A673 (cell line): ENCODE measurements at regions not wholly inside any gene's neighbourhood (a gene's known extent, or its start where the extent isn't known, plus 50 kb on each side); places are given as distances from the start of the nearest gene placed in this dataset.
A peak's percentile ranks its signal among the peaks of the same experiment; 100 is the strongest.

Experiments
- BruUV-seq: library from RNA; stranded (reverse); fragments of 400-500 nt; replicated peaks from 2 replicates; lab custom pipeline; 2021; lab: Mats Ljungman, UMichigan
- CTCF ChIA-PET: fragments of 300-600 bp; sonication (Branson Sonifier 250); formaldehyde crosslinking; loops from one replicate; lab custom pipeline; 2022; ENCODE audit warnings: antibody characterized with exemption; lab: Charles Lee
- POLR2A ChIA-PET: fragments of 300-600 bp; sonication (Branson Sonifier 250); formaldehyde crosslinking; loops from one replicate; lab custom pipeline; 2022; ENCODE audit warnings: antibody characterized with exemption; ENCODE audit not compliant: low non-redundant PET; lab: Charles Lee
- DNase-seq: peaks from one replicate; pipeline ENCODE4 v3.0.0-alpha.2; 2015; ENCODE audit warnings: low spot score
- H3K27ac ChIP-seq: fragments of 200-600 bp; sonication (generic); 2 replicates; pipeline ENCODE4 v1.5.1; 2016; ENCODE audit warnings: mixed run types, low read depth, mild to moderate bottlenecking, mixed read lengths, antibody characterized with exemption, low read length; ENCODE audit not compliant: poor library complexity, severe bottlenecking
- H3K27me3 ChIP-seq: fragments of 200-600 bp; sonication (generic); replicated peaks from 2 replicates; pipeline ENCODE4 v1.6.1; 2017; ENCODE audit warnings: mixed run types, low read depth, mild to moderate bottlenecking, mixed read lengths, antibody characterized with exemption, low read length; ENCODE audit not compliant: insufficient read depth, poor library complexity
- H3K36me3 ChIP-seq: fragments of 200-600 bp; sonication (generic); 2 replicates; pipeline ENCODE4 v1.6.1; 2016; ENCODE audit warnings: mixed run types, mild to moderate bottlenecking, mixed read lengths, antibody characterized with exemption, low read length; ENCODE audit not compliant: insufficient read depth, poor library complexity, severe bottlenecking
- H3K4me1 ChIP-seq: fragments of 200-600 bp; sonication (generic); 2 replicates; pipeline ENCODE4 v1.6.1; 2017; ENCODE audit warnings: mixed run types, mild to moderate bottlenecking, mixed read lengths, antibody characterized with exemption, low read length; ENCODE audit not compliant: insufficient read depth, poor library complexity, severe bottlenecking
- H3K4me3 ChIP-seq: fragments of 200-600 bp; sonication (generic); 2 replicates; pipeline ENCODE4 v1.5.1; 2016; ENCODE audit warnings: low read depth, mixed run types, mild to moderate bottlenecking, mixed read lengths, low read length; ENCODE audit not compliant: poor library complexity, severe bottlenecking
- H3K9me3 ChIP-seq: fragments of 200-600 bp; sonication (generic); 2 replicates; pipeline ENCODE4 v1.6.1; 2016; ENCODE audit warnings: mixed run types, low read depth, mild to moderate bottlenecking, mixed read lengths, antibody characterized with exemption, low read length; ENCODE audit not compliant: poor library complexity, severe bottlenecking
- EZH2 ChIP-seq: fragments of 200-600 bp; sonication (generic); IDR thresholded peaks from 2 replicates; pipeline ENCODE4 v1.6.1; 2017; ENCODE audit warnings: borderline replicate concordance, low read depth, mild to moderate bottlenecking, mixed read lengths, antibody characterized with exemption, low read length; ENCODE audit not compliant: poor library complexity, severe bottlenecking
- intact Hi-C: fragments of 100-400 bp; cut with micrococcal nuclease; formaldehyde crosslinking; loops from one replicate; pipeline ENCODE4 v1.10.0; 2022; ENCODE audit not compliant: unreplicated experiment
- TF ChIP-seq, protein P1 (sequence below): fragments of 300-800, 200-600 bp; sonication (generic); conservative IDR thresholded peaks from 2 replicates; pipeline ENCODE4 v1.5.1; 2017; ENCODE audit warnings: low read depth, mild to moderate bottlenecking, antibody characterized with exemption, low read length, moderate library complexity, mixed read lengths

DNA sequence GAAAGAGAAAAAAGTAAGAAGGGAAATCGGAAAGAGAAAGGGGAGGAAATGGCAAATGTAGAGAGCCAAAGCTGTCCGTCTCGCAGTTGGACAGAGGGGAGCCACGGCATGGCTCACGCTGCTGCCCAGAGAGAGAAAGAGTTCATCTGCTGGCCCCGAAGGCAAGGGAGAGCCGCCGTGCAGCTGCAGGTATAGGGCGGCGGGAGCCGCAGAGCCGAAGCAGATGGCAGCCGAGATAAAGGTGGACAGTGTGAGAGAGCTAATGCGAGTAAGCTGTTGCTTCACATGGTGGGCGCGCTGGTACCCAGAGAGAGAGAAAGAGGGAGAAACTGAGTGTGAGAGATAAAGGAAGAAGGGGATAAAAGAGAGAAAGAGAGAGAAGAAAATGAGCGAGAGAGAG, 188.4 kb upstream of the PPP1R26 start:
- DNase-seq: no peak
- BruUV-seq: no TSS peak
- no peaks in the 10 kb centered on the region for H3K27me3 ChIP-seq
- POLR2A ChIA-PET: no interaction called here
- no peak for TF ChIP-seq EZH2
- TF ChIP-seq, protein P1, sequence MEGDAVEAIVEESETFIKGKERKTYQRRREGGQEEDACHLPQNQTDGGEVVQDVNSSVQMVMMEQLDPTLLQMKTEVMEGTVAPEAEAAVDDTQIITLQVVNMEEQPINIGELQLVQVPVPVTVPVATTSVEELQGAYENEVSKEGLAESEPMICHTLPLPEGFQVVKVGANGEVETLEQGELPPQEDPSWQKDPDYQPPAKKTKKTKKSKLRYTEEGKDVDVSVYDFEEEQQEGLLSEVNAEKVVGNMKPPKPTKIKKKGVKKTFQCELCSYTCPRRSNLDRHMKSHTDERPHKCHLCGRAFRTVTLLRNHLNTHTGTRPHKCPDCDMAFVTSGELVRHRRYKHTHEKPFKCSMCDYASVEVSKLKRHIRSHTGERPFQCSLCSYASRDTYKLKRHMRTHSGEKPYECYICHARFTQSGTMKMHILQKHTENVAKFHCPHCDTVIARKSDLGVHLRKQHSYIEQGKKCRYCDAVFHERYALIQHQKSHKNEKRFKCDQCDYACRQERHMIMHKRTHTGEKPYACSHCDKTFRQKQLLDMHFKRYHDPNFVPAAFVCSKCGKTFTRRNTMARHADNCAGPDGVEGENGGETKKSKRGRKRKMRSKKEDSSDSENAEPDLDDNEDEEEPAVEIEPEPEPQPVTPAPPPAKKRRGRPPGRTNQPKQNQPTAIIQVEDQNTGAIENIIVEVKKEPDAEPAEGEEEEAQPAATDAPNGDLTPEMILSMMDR: no peak
- intact Hi-C loops: no loop called here
- no peaks in the 10 kb centered on the region for H3K9me3 ChIP-seq
- no peaks in the 10 kb centered on the region for H3K36me3 ChIP-seq
- CTCF ChIA-PET: no interaction called here
- no peak overlapping the region for H3K27ac ChIP-seq
- no peak overlapping the region for H3K4me3 ChIP-seq
- no peaks in the 10 kb centered on the region for H3K4me1 ChIP-seq

DNA sequence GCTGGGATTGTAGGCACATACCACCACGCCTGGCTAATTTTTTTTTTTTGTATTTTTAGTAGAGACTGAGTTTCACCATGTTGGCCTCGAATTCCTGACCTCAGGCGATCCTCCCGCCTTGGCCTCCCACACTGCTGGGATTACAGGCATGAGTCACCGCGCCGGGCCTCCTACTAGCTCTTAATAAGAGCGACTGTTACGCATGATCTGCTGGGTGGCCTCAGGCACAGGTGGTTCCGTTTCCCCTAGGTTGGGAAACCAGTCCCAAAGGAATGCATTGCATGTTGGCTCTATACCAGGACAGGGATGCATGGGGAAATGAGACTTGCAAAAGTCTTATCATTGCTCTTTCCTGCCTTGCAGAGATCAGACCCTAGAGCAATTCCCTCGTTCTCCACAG, 184.7 kb upstream of the PPP1R26 start:
- CTCF ChIA-PET: no interaction called here
- H3K27me3 ChIP-seq: no peaks in the 10 kb centered on the region
- no peak for TF ChIP-seq EZH2
- TF ChIP-seq, protein P1: no peak

DNA sequence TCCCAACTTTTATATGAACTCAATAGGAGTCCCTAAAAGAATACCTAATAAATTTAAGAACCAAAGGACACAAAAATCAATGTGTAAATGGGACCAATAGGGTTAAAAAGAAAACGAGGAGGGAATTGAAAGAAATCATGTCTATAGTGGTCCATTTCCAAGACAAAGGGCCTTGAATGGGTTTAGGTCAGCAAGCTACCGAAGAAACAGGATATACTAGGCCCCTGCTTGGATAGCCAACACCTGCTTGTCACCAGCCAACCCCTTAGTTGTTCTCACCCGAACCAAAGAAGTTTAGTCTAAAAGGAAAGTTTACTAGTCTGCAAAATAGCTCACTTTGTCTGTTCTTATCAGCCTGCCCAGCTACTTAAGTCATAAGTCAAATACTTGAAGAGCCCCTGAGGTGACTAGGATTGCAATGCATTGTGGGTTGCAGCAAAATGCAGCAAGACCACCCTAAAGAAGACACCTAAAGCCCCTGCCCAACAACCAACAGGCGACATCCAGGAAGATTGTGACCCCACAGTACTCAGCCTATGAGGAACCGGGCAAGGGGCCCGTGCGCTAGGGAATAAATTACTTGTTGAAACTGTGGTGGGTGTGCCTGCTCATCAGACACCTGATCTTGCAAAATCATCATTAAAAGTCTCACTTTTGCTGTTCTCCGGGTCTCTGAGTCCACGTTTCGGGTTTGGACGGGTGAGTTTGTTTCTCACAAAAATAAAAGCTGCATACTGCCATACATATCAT, 183.9 kb upstream of the PPP1R26 start:
- BruUV-seq: no TSS peak
- no peaks in the 10 kb centered on the region for H3K27me3 ChIP-seq
- no peak for DNase-seq
- TF ChIP-seq, protein P1: no peak
- TF ChIP-seq EZH2: no peak
- H3K4me1 ChIP-seq: no peaks in the 10 kb centered on the region
- H3K4me3 ChIP-seq: no peak overlapping the region
- CTCF ChIA-PET: no interaction called here
- H3K9me3 ChIP-seq: no peaks in the 10 kb centered on the region
- POLR2A ChIA-PET: no interaction called here
- no peaks in the 10 kb centered on the region for H3K36me3 ChIP-seq
- intact Hi-C loops: no loop called here
- no peak overlapping the region for H3K27ac ChIP-seq

More for the DNA sequence above, 184.7 kb upstream of the PPP1R26 start:
- Histone ChIP-seq H3K4me1 (no peaks in the 10 kb centered on the region), H3K36me3 (no peaks in the 10 kb centered on the region), H3K9me3 (no peaks in the 10 kb centered on the region), H3K27ac (no peak overlapping the region), H3K4me3 (no peak overlapping the region)
- intact Hi-C loops: no loop called here
- BruUV-seq: no TSS peak
- DNase-seq: peak; percentile 42
- POLR2A ChIA-PET: interaction anchor here (0.7 kb wide), 1 partner anchor 158 kb away, joined by 3 read pairs; no protein-coding TSS in a partner anchor
